OCI-LY3 (cell line): ENCODE measurements at regions not wholly inside any gene's neighbourhood (a gene's known extent, or its start where the extent isn't known, plus 50 kb on each side); places are given as distances from the start of the nearest gene placed in this dataset.

Source experiments
- CTCF ChIP-seq: fragments of 200-600, 300-600 bp; sonication (generic); IDR thresholded peaks from 2 replicates; pipeline ENCODE4 v1.5.1; 2014; ENCODE audit warnings: antibody characterized with exemption, low read length, low read depth
- EZH2phosphoT487 ChIP-seq: fragments of 200-600 bp; shearing (Covaris generic); IDR thresholded peaks from 2 replicates; pipeline ENCODE4 v1.6.1; 2018; ENCODE audit warnings: antibody characterized with exemption, mixed run types, low read depth

GRCh38 chr9:95696701-95697100 is 178.8 kb upstream of the ERCC6L2 start:
- no peak for TF ChIP-seq CTCF
- no peak for TF ChIP-seq EZH2phosphoT487
